ENCODE measurements at regions not wholly inside any gene's neighbourhood (a gene's known extent, or its start where the extent isn't known, plus 50 kb on each side); places are given as distances from the start of the nearest gene placed in this dataset.
"Not testable (repeated sequence)": the region's sequence is repeated elsewhere in the genome, so short reads cannot be mapped to it uniquely, and the experiment has no call there.

DNA sequence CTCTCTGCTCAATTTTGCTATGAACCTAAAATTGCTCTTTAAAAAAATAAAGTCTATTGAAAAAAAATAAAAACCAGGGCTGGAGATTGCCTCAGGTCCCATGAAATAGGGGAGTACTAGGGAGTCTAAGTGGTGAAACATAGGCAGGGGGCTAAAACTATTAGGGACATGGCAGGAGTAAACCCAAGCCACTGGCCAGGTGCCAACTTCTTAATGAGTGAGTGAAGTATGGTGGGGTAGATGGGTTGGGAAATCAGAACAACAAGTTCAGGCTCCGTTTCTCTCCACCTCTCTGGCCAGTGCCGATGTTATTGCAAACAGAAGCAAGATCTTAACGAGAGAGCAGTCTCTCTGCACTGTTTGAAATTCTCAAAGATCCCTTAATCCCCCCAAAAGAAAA, 322.4 kb upstream of the CDH5 start:
- DNase-seq = no peak

DNA sequence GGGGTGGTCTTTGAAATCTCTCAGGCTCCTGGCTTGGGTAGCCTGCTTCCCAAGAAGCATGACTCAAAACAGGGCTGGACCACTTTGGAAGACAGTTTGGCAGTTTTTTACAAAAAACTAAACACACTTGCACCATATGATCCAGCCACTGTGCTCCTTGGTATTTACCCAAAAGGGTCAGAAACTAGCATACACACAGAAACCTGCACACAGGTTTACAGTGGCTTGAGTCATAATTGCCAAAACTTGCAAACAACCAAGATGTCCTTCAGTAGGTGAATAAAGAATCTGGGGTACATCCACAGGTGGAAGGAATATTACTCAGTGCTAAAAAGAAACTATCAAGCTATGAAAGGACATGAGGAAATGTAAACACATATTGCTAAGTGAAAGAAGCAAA, 323.2 kb upstream of the CDH5 start:
- no peak for DNase-seq

DNA sequence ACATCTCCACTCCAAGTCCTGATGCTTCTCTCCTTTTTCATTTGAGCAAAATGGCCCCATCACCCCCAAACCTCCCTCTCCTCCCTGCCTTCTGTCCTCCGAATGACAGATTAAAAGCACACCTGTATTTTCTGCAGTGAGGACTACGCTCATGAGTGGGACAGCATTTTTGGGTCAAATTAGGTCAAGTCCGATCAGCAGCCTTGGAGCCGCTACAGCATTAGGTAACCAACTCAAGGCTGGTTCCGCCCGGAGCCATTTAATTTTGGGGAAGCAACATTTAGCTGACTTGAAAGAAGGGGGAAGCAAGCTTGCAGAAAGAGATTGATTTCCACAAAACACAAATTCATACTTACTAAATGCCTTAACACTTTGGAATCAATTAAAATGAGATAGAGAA, 324.1 kb upstream of the CDH5 start:
- DNase-seq = no peak

DNA sequence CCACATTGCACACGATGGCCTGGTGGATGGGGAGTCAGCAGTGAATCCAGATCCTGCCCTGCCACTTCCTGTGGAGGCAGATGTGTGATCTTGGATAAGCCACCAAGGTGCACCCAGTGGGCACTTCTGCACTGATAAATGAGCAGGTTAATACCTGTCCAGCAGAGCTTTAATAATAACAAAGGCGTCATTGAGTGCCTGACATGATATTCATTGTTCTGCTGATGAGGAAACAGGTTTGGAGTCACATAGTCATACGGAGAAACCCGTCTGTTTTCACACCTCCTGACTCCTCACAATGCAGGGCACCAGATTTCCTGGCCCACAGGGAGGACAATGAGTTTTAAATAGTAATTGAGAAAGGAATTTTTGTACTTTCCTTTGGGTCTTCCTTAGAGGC, 324.6 kb upstream of the CDH5 start:
- no peak for DNase-seq

DNA sequence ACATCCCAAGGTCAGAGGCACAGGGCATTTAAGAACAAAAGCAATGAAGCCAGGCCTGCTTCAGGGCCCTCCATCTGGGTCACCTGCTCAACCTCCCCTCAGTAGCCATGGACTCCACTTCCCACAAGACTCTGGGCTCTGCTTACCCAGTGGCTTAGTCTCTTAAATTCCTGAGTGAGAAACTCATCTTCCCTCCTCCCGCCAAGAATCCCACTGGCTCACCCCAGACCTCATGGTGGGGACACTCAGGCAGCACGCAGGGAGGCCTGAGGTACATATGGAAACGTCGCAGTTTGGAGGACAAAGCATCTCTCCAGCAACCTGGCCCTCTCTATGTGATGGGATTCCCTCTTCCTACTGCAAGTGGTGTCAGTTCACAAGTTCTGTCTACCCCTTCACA, 326.7 kb upstream of the CDH5 start:
- no peak for DNase-seq

DNA sequence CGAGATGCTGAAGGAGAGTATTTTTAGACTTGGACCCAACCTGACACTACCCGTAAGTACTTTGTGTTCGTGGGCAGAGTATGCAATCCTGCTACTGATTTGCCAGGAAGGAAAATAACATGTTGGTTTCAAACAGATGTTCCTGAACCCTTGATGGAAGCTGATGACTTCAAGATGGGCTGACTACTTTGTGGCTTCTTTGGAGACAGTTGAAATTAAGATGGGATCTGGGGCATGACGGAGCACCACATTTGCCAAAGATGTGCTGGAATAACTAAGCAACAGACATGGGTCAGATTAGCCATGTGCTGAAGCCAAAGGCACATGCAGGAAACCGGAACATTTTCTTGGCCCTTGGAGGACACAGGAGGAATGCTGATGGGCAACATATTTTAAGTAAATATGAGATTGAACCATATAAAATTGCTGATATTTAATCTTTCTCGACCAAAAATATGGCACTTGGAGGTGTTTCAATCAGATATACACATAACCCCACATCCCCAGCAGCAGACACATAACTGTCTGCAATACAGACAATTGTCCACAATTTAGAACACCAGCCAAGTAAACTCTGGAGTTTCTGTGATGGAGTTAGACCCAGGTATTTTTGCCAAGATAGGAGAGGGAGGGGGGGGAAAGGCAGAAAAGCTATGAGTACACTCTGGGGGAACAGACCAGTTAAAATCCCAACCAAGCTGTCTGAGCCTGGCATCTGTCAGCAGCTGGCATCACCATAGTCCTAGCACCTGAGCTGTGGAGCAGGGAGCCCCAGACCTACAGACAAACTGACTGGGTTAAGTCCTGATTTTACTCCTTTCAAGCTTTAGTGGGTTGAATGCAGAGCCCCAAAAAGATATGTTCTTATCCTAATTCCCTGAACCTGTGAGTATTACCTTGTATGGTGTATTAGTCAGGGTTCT, 329.4 kb upstream of the CDH5 start:
- DNase-seq = no peak

DNA sequence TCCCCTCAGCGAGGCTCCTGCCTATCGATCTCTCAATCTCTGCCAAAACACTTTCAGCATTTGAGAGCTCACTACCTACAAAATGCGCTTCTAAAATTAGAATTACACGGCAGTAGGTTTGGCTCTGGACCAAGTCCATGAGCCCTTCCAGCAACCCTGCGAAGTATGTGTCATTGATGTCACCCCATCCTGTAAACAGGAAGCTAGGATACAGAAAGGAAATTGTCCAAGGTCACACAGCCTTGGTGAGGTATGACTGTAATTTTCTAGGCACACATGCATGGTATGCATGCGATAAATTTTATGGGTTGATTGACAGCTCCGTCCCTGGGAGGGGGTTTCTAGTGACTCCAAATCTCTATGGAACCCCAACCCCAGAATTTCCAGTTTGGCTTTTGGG, 330.3 kb upstream of the CDH5 start:
- DNase-seq = no peak

DNA sequence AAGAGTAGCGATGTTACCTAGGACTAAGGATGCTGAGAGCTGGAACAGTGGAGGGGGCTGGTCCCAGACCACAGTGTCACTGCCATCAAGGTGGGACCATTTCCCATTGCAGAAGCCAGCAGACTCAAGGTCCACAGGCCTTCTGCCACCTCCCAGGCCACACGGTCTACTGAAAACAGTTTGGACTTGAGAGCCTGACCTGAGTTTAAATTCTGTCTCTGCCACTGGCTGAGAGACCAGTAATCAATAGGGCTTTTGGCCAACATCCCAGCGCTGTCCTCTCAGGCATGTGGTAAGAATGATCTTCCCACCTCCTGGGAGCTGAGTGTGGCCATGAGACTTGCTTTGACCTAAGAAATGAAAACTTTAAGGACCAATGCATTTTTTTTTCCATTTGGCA, 331.4 kb upstream of the CDH5 start:
- no peak for DNase-seq

DNA sequence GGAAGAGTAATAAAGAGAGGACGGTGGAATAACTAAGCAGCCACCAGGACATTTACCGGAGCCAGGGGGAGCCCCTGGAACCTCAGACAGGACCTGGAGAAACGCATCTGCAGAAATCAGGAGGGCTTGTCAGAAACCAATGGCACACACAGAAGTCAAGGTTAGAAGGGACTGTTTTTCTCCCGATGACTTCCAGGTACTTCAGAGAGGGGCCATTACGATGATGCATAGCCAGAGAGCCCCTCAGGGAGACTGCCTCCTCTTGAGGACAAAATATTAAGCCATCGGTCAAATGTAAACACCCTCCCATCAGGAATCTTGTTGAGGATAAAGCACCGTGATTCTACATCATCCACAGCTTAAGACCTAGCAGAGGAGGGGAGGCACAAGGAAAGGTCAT, 333.6 kb upstream of the CDH5 start:
- DNase-seq = no peak

DNA sequence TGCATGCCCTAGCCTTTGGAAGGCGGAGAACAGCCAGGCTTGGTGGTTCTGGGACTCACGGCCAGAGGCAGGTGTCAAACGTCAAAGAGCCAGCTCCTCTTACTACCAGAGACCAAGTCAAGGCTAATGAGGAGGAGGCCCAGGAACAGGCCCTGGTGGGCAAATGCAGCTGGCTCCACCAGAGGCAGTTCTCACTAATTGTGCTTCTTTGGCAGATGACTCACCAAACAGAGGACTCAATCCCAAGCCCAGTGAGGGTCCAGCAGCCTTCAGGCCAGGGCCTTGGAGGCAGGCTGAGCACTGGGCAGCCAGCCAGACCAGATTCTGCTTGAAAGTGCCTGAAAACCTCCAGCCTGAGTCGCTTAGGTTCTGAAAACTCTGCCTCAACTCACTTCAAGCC, 336.5 kb upstream of the CDH5 start:
- DNase-seq = no peak

DNA sequence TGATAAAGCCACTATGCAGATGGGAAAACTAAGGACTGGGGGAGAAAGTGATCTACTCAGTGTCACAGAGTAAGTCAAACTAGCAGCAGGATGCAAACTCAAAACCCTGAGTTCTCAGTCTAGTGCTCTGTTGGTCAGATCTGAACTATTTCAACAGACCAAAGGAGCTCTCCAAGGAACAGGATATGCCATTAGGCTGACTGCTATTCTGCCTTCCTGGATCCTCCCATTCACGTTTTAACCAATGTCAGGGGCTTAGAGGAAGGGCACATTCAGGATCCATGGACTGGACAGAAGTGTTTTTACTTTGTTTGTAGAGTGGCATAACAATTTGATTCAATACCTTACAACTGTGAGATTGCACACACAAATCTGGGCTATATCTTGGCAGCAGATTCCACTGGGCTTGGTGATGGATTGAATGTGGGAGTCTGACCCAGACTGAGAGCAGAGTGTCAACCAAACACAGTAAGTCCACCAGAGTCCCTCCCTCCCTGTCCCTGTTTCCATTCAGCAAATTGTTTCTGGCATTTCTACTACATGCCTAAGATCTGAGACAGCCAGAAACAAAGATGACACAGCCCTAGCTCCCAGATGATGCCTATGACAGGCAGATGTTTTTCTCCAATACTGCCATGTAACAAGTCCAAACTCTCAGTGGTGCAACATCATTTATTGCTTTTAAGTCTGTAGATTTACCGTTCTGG, 337.8 kb upstream of the CDH5 start:
- DNase-seq = no peak

DNA sequence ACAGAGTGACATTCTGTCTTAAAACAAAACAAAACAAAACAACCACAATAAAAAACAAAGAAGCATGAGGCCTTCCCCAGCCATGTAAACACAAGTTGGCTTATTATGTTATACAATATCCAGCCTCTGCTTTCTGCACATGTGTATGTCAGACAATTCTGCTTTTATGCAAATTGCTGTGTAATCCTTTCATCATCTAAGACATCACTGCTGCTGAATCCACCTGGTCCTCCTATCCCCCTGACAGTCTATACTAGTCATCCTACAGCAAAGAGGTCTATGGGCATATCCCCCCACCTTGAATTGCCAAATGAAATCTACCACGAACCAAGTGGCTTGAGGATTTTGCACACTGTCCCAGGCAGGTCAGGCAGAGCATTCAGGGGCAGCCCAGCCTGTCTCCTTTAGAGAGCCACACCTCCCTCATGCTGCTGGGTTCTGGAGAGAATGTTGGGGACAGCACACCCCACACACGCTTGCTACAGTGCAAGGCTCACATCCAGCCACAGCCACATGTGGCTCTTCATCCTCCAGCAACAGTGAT, 339.6 kb upstream of the CDH5 start:
- DNase-seq = no peak

DNA sequence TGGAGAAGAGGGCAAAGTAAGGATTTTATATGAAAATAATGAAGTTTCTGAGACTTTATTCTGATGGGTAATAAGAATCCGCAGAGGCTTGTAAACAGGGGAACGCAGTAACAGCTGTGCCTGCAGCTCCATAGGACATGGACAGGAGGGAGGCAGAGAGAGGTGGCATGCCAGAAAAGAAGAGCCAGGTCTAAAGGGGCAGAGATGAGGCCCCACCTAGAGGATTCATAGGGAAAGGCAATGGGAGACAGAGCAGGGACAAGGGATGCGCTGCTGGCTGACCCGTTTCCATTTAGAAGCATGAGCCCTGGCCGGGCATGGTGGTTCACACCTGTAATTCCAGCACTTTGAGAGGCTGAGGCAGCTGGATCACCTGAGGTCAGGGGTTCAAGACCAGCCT, 340.3 kb upstream of the CDH5 start:
- no peak for DNase-seq

DNA sequence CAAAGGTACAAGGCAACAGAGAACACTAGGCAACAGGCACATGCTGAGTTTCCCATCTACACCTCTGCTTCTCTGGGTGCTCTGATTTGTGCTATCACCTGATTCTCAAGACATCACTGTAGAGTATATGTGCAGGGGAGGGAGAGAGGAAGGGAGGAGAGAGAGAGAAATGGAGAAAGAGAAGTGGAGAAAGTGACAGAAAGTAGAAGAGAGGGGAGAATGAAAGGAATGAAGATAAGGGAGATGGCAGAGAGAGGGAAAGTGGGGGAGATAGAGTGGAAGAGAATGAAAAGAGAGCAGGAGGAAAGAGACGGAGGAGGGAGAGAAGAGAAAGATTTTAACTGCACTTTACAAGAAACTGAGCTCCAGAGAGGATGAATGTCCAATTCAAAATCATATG, 340.7 kb upstream of the CDH5 start:
- DNase-seq = no peak

DNA sequence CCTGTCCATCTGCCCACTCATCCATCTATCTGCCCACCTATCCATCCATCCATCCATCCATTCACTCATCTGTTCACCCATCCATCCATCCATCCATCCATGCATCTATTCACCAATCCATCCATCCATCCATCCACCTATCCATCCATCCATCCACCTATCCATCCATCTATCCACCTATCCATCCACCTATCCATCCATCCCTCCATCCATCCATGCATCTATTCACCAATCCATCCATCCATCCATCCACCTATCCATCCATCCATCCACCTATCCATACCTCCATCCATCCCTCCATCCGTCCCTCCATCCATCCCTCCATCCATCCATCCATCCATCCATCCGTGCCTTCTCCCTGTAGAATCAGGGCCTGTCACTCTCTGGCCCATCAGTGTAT, 341.9 kb upstream of the CDH5 start:
- not testable (repeated sequence) for DNase-seq

DNA sequence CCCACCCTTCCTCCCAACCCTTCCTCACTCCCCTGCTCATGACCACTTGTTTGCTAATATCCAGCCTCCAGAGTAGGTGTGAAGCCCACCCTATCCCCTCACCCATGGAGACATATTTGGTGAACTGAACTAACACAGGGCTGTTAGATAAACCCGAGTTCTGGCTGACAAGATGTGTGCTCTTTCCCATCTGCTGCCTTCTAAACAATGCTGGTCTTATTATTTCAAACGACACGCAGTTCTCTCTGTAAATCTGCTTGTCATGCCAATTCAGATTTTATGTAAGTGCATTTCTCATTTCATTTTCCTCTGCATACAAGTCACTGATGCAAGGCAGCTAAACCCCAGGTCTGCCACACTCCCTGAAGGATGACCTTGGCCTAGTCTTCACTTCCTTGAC, 343.0 kb upstream of the CDH5 start:
- DNase-seq = no peak

DNA sequence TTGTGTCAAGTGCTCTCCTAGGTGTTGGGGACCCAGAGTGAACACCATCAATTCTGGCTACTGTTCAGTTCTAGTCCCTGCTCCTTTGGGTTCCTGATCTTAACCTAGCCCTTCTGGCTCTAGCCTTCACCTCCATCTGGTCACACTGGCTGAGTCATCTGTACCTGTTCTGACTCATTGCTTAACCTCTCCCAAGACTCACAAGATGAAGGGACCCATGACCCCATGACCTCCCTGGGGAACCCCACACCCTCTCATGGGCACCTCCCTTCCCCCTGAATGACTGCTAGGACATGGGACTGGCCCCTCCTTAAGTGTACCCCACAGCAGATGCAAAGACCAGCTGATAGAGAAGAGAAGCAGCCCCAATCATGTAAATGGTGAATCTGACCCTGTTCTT, 345.8 kb upstream of the CDH5 start:
- no peak for DNase-seq

DNA sequence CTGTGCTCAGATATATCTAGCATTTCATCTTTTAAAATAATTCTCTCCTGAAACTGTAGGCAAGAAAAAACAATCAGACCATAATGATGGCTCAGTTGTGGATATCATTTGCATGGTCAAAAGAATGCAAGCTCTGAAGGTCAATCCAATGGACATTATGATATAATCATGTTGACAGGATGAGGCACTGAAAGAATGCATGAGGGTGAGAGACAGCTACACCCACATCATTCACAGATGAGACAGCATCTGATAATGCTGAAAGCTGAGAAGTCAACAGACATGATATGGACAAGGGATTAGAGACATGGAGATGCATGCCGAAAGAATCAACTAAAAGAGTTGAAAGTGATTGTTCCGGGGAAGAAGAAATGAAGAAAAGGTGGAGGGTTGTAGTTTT, 346.4 kb upstream of the CDH5 start:
- DNase-seq = no peak

DNA sequence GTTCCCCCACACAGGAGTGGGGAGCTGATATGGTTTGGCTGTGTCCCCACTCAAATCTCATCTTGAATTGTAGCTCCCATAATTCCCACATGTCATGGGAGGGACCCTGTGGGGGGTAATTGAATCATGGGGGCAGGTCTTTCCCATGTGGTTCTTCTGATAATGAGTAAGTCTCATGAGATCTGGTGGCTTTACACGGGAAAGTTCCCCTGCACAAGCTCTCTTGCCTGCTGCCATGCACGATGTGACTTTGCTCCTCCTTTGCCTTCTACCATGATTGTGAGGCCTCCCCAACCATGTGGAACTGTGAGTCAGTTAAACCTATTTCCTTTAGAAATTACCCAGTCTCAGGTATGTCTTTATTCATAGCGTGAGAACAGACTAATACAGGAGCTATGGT, 347.0 kb upstream of the CDH5 start:
- DNase-seq = not testable (repeated sequence)

DNA sequence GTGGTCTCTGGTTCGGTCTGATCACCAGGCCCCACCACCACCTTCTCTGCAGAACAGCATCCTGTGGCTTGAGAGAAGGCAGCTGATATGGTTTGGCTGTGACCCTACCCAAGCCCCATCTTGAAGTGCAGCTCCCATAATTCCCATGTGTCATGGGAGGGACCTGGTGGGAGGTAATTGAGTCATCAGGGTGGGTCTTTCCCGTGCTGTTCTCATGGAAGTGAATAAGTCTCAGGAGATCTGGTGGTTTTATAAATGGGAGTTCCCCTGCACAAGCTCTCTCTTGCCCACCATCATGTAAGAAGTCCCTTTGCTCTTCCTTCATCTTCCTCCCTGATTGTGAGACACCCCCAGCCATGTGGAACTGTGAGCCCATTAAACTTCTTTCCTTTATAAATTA, 352.3 kb upstream of the CDH5 start:
- no peak for DNase-seq

DNA sequence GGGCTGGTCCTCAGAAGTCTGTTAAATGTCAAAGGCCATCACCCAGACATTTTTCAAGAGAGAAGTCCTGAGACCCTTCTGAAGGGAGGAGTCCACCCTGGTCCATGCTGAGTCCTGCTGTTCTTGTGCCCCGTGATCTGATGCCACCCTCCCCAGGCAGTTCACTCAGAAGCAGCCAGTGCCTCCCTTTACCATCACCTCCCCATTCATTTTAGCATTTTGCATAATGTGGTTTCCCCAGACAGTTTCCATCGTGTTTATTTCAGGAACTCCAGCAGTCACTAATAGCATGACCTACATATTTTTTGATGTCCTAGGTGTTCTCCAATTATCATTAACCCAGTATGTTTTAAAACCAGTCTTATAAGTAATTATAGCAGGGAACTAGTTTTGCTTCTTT, 353.0 kb upstream of the CDH5 start:
- DNase-seq = no peak

DNA sequence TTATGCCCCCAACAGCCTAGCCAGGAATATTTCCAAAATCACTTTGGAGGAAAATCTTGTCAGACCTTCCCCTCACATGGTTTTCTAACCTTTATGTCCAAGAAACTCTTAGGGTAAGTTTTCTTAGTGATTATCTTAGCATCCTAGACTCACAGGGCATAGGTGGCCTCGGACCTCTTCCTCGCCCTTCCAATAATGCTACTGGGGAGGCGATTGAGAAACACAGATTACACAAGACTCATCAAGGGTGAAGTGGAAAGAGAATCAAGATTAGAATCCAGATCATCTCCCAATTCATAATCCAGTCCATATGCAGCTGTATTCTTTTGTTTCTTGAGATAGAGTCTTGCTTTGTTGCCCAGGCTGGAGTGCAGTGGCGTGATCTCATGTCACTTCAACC, 358.4 kb upstream of the CDH5 start:
- no peak for DNase-seq

DNA sequence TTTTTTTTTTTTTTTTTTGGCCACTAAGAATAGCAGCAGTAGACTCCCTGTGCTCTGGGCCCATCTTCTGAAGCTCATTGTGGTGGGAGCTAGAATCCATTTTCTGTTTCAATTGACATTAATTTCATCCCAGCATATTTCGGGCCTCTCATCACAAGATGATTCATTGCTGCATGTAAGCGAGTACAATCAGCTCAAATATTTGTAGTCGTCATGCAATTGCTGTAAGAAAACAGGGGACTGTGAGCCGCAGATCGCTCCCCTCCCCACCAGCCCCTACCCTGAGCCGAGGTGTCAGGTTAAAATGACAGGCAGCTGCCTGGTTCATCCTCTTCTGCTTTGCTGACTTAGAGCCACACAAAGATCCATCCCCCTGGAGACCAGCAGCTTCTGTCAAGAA, 358.8 kb upstream of the CDH5 start:
- DNase-seq = no peak

DNA sequence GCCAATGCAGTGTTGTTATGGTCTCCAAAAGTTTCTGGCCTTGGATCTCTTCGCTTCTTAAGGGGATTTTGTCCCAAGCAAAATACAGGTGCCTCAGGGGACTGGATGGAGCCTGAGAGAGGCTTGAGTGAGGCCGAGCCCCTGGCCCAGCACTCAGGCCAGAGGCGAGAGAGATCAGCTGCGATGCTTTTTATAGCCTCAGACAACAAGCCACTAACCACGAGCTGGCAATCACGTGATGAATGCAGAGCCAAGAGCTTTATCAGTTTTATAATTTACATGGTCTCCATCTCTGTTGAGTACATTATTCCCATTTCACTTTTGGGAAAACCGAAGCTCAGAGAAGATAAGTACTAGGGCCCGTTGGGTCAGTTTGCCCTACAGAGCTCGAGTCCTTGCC, 360.0 kb upstream of the CDH5 start:
- no peak for DNase-seq
